H1 (cell line): ENCODE measurements at regions not wholly inside any gene's neighbourhood (a gene's known extent, or its start where the extent isn't known, plus 50 kb on each side); places are given as distances from the start of the nearest gene placed in this dataset.
A peak's percentile ranks its signal among the peaks of the same experiment; 100 is the strongest.

ENCODE experiments used
- CTCF ChIA-PET: fragments of 300-600 bp; sonication (Branson Sonifier 250); formaldehyde crosslinking; loops from one replicate; lab custom pipeline; 2021; ENCODE audit not compliant: partially characterized antibody; lab: Charles Lee
- POLR2A ChIA-PET: fragments of 300-600 bp; sonication (Branson Sonifier 250); formaldehyde crosslinking; loops from one replicate; lab custom pipeline; 2021; ENCODE audit warnings: inconsistent platforms; ENCODE audit not compliant: partially characterized antibody; lab: Charles Lee
- DNase-seq, 2 experiments: peaks; one replicate each; pipeline versions ENCODE4 v3.0.0 to v3.0.0-alpha.2; 2010 to 2022; ENCODE audit warnings: low spot score in 2 of 2, low read depth in 1 of 2, mixed read lengths in 1 of 2
- FAIRE-seq: peaks from 2 replicates; lab custom pipeline; 2011; peaks lifted over from hg19 to GRCh38; lab: Jason Lieb, UNC
- H2AFZ ChIP-seq: 2 replicates; pipeline ENCODE4 v1.8.1; 2012; ENCODE audit warnings: low read length, inconsistent platforms
- H2AK5ac ChIP-seq: 2 replicates; pipeline ENCODE4 v1.6.1; 2013; ENCODE audit warnings: low read depth, low read length
- H2BK120ac ChIP-seq: replicated peaks from 2 replicates; pipeline ENCODE3; 2013; ENCODE audit warnings: low read depth, low read length, inconsistent platforms
- H2BK12ac ChIP-seq: 2 replicates; pipeline ENCODE4 v1.6.1; 2013; ENCODE audit warnings: low read depth, low read length
- H2BK15ac ChIP-seq: 2 replicates; pipeline ENCODE4 v1.6.1; 2013; ENCODE audit warnings: low read length
- H2BK20ac ChIP-seq: 2 replicates; pipeline ENCODE4 v1.6.1; 2013; ENCODE audit warnings: low read length
- H2BK5ac ChIP-seq: 2 replicates; pipeline ENCODE4 v1.6.1; 2013; ENCODE audit warnings: low read depth, low read length
- H3K14ac ChIP-seq: 2 replicates; pipeline ENCODE4 v1.6.1; 2013; ENCODE audit warnings: inconsistent platforms; ENCODE audit not compliant: insufficient read length
- H3K18ac ChIP-seq: 2 replicates; pipeline ENCODE4 v1.6.1; 2013; ENCODE audit warnings: low read length; ENCODE audit errors: extremely low read depth
- H3K23ac ChIP-seq: 2 replicates; pipeline ENCODE4 v1.6.1; 2013; ENCODE audit warnings: inconsistent platforms; ENCODE audit not compliant: insufficient read length
- H3K23me2 ChIP-seq: 2 replicates; pipeline ENCODE4 v1.6.1; 2013; ENCODE audit warnings: low read depth, low read length
- H3K27ac ChIP-seq: 2 replicates; pipeline ENCODE4 v1.6.1; 2011; ENCODE audit warnings: low read depth, low read length, inconsistent platforms
- H3K27me3 ChIP-seq, 4 experiments: replicated peaks in 1 of 4; 1 replicate in 1 of 4; 2 replicates in 3 of 4; pipeline versions ENCODE4 v1.6.1 to v1.8.1; 2011 to 2013; ENCODE audit warnings: low read length in 3 of 4, mild to moderate bottlenecking in 3 of 4, inconsistent platforms in 2 of 4, mixed read lengths in 2 of 4, moderate library complexity in 1 of 4; ENCODE audit not compliant: control insufficient read depth in 3 of 4, insufficient read depth in 3 of 4; ENCODE audit errors: extremely low read depth in 1 of 4
- H3K36me3 ChIP-seq, 4 experiments: 2 replicates each; pipeline versions ENCODE4 v1.6.1 to v1.8.1; 2011 to 2013; ENCODE audit warnings: mild to moderate bottlenecking in 4 of 4, low read length in 3 of 4, moderate library complexity in 2 of 4, control low read depth in 1 of 4, inconsistent platforms in 1 of 4; ENCODE audit not compliant: insufficient read depth in 4 of 4, control insufficient read depth in 2 of 4
- H3K4ac ChIP-seq: replicated peaks from 2 replicates; pipeline ENCODE3; 2013; ENCODE audit warnings: low read length, low read depth, mixed read lengths, inconsistent platforms; ENCODE audit not compliant: insufficient read length
- H3K4me1 ChIP-seq, 4 experiments: replicated peaks in 1 of 4; 1 replicate in 1 of 4; 2 replicates in 3 of 4; pipeline versions ENCODE4 v1.6.1 to v1.8.1; 2011 to 2013; ENCODE audit warnings: low read length in 3 of 4, inconsistent platforms in 2 of 4, mixed read lengths in 1 of 4; ENCODE audit not compliant: insufficient read depth in 4 of 4, control insufficient read depth in 3 of 4
- H3K4me2 ChIP-seq, 2 experiments: 2 replicates each; pipeline versions ENCODE4 v1.6.1 to v1.8.1; 2011 to 2013; ENCODE audit warnings: low read depth in 2 of 2, low read length in 2 of 2, control low read depth in 1 of 2, inconsistent platforms in 1 of 2, mild to moderate bottlenecking in 1 of 2; ENCODE audit not compliant: insufficient read depth in 1 of 2
- H3K4me3 ChIP-seq, 4 experiments: fragments of 200-600, 300-600 bp in 1 of 4; sonication (generic), shearing (Covaris generic), sonication (Bioruptor Twin) in 1 of 4; 2 replicates each; pipeline versions ENCODE4 v1.5.1 to v1.8.1; 2011 to 2016; ENCODE audit warnings: low read length in 4 of 4, low read depth in 3 of 4, control low read depth in 2 of 4, inconsistent platforms in 2 of 4, mild to moderate bottlenecking in 2 of 4, mixed read lengths in 1 of 4, moderate library complexity in 1 of 4; ENCODE audit not compliant: insufficient read depth in 2 of 4; ENCODE audit errors: extremely low read depth in 1 of 4
- H3K56ac ChIP-seq: replicated peaks from 2 replicates; pipeline ENCODE3; 2013; ENCODE audit warnings: low read depth, mild to moderate bottlenecking, mixed read lengths, low read length, inconsistent platforms; ENCODE audit not compliant: insufficient read length
- H3K79me1 ChIP-seq: 2 replicates; pipeline ENCODE4 v1.6.1; 2013; ENCODE audit warnings: low read depth, low read length, control low read depth
- H3K79me2 ChIP-seq, 2 experiments: 2 replicates each; pipeline versions ENCODE4 v1.6.1 to v1.8.1; 2012 to 2013; ENCODE audit warnings: low read length in 2 of 2, mild to moderate bottlenecking in 2 of 2, inconsistent platforms in 1 of 2; ENCODE audit not compliant: insufficient read depth in 2 of 2, control insufficient read depth in 1 of 2
- H3K9ac ChIP-seq, 4 experiments: replicated peaks in 1 of 4; 1 replicate in 1 of 4; 2 replicates in 3 of 4; pipeline versions ENCODE4 v1.6.1 to v1.8.1; 2011 to 2013; ENCODE audit warnings: low read depth in 3 of 4, low read length in 3 of 4, control low read depth in 2 of 4, mild to moderate bottlenecking in 2 of 4, moderate library complexity in 2 of 4, inconsistent platforms in 1 of 4; ENCODE audit errors: extremely low read depth in 1 of 4
- H3K9me3 ChIP-seq, 2 experiments: 2 replicates each; pipeline versions ENCODE4 v1.6.1 to v1.8.1; 2012 to 2013; ENCODE audit warnings: mild to moderate bottlenecking in 2 of 2, moderate library complexity in 2 of 2, control low read depth in 1 of 2, inconsistent platforms in 1 of 2, low read depth in 1 of 2, low read length in 1 of 2, mixed read lengths in 1 of 2; ENCODE audit not compliant: insufficient read depth in 2 of 2
- H4K20me1 ChIP-seq, 2 experiments: replicated peaks in 1 of 2; 2 replicates each; pipeline versions ENCODE3 to v1.8.1; 2011 to 2013; ENCODE audit warnings: inconsistent platforms in 2 of 2, low read length in 2 of 2, mild to moderate bottlenecking in 1 of 2; ENCODE audit not compliant: insufficient read depth in 2 of 2, control insufficient read depth in 1 of 2
- H4K5ac ChIP-seq: 2 replicates; pipeline ENCODE4 v1.6.1; 2013; ENCODE audit warnings: low read length, low read depth, mixed read lengths, inconsistent platforms; ENCODE audit not compliant: insufficient read length
- H4K8ac ChIP-seq: 2 replicates; pipeline ENCODE4 v1.8.0; 2013; ENCODE audit warnings: mild to moderate bottlenecking, moderate library complexity, low read length, inconsistent platforms; ENCODE audit not compliant: insufficient read depth; ENCODE audit errors: extremely low read depth
- H4K91ac ChIP-seq: replicated peaks from 2 replicates; pipeline ENCODE3; 2013; ENCODE audit warnings: low read length, mixed read lengths, inconsistent platforms; ENCODE audit not compliant: insufficient read length
- MAFK ChIP-seq: IDR thresholded peaks from 2 replicates; pipeline ENCODE4 v1.6.1; 2012; ENCODE audit warnings: low read depth, mild to moderate bottlenecking, improper control_type of control experiment, low read length
- whole genome bisulfite sequencing, 2 experiments: shearing (Covaris generic) in 1 of 2; methylation state at CpG; one replicate each; pipeline versions ENCODE4 v1.1.6 to v1.1.7; 2013 to 2015; ENCODE audit warnings: low lambda C conversion rate in 2 of 2, mixed read lengths in 2 of 2, inconsistent platforms in 1 of 2, low coverage in 1 of 2, missing lambda C conversion rate in 1 of 2; ENCODE audit not compliant: insufficient replicate concordance in 2 of 2, insufficient coverage in 1 of 2, insufficient read length in 1 of 2; ENCODE audit errors: extremely low coverage in 1 of 2, missing lambda C conversion rate in 1 of 2; 5-methylcytosine and 5-hydroxymethylcytosine counted together

DNA sequence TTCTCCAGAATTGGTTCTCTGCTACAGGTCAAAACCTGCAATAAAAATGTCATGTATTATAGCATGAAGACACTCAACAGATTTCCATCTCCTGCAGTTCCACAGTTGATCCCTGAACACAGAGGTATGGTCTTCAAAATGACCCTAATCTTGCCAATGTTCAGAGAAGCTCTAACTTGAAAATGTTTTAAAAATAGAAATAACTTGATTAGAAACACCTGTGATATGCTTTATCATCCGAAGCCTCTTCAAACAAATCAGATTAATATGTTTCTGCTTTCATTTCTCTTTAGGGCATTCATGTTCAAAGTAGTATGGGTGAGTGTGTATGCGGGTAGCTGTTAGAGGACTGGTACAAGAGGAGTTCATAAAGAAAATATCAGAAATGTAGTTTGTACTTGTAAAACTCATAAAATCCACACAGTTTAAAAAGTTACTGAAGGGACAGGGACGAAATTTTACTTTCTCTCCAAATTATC is 60.4 kb downstream of the KCNRG start:
- Histone ChIP-seq H3K23ac (no peak overlapping the region), H3K27me3 (no peaks in the 10 kb centered on the region; a peak in 2 of 7 replicates), H3K23me2 (peaks cover 5% of the 10 kb centered on the region; the same call in 1 of the 2 replicates), H3K27ac (no peak overlapping the region), H4K5ac (no peak overlapping the region), H3K36me3 (peaks cover 0 to 3% (median 0%) of the 10 kb centered on the region in 4 experiments; a peak in 1 of 8 replicates), H2BK15ac (no peak overlapping the region), H2BK20ac (no peak overlapping the region), H2BK120ac (no peak overlapping the region), H3K4me2 (no peak overlapping the region), H4K20me1 (peaks cover 7 to 8% of the 10 kb centered on the region in 2 experiments), H3K4me1 (peaks cover 0 to 6% (median 2%) of the 10 kb centered on the region in 4 experiments; a peak in 3 of 7 replicates), H3K4me3 (no peak overlapping the region), H2AFZ (no peak overlapping the region), H4K91ac (no peak overlapping the region), H3K9ac (no peak overlapping the region), H3K79me1 (peaks cover 3% of the 10 kb centered on the region; the same call in 1 of the 2 replicates), H2BK5ac (no peak overlapping the region), H3K9me3 (no peaks in the 10 kb centered on the region), H2AK5ac (no peak overlapping the region), H3K56ac (no peak overlapping the region), H4K8ac (no peak overlapping the region), H3K4ac (no peak overlapping the region), H3K18ac (no peak overlapping the region), H3K14ac (no peak overlapping the region), H3K79me2 (peaks cover 0 to 96% of the 10 kb centered on the region in 2 experiments; a peak in 2 of 4 replicates), H2BK12ac (no peak overlapping the region)
- 83% methylated on average over 3 of the region's 3 CpGs; no CpG with 5 or more reads in 1 of the 2 experiments for WGBS, 2 experiments
- CTCF ChIA-PET = interaction anchor here (1.7 kb wide), 1 partner anchor 100 kb away, joined by 4 read pairs; no protein-coding TSS in a partner anchor
- no peak for DNase-seq
- POLR2A ChIA-PET = interaction anchor here (1.1 kb wide), 2 partner anchors 68 to 79 kb away, joined by 3 to 5 read pairs; no protein-coding TSS in a partner anchor
- peak; percentile 7 for FAIRE-seq
- TF ChIP-seq MAFK = no peak
